Nephron (organoid): ENCODE measurements at regions not wholly inside any gene's neighbourhood (a gene's known extent, or its start where the extent isn't known, plus 50 kb on each side); places are given as distances from the start of the nearest gene placed in this dataset.

Experiments used
- H3K27ac Mint-ChIP-seq, 3 experiments: 2 replicates each; pipeline ENCODE4 v1.8.0; 2020; ENCODE audit warnings: mixed read lengths in 3 of 3, mild to moderate bottlenecking in 2 of 3, moderate library complexity in 1 of 3
- H3K27me3 Mint-ChIP-seq: 2 replicates; pipeline ENCODE4 v1.8.0; 2021; ENCODE audit warnings: low read depth, mild to moderate bottlenecking, moderate library complexity, mixed read lengths
- H3K36me3 Mint-ChIP-seq: 2 replicates; pipeline ENCODE4 v1.8.0; 2020; ENCODE audit warnings: low read depth, mixed read lengths
- H3K4me1 Mint-ChIP-seq: 2 replicates; pipeline ENCODE4 v1.8.0; 2020; ENCODE audit warnings: mixed read lengths
- H3K4me3 Mint-ChIP-seq, 3 experiments: 2 replicates each; pipeline ENCODE4 v1.8.0; 2020; ENCODE audit warnings: mild to moderate bottlenecking in 3 of 3, mixed read lengths in 3 of 3, moderate library complexity in 2 of 3
- H3K9me3 Mint-ChIP-seq: 2 replicates; pipeline ENCODE4 v1.8.0; 2020; ENCODE audit warnings: mixed read lengths
- TF ChIP-seq, protein P1 (sequence below), 3 experiments: fragments of 200-600 bp; sonication (generic); IDR thresholded peaks; one replicate each; pipeline ENCODE4 v1.5.0; 2021; ENCODE audit warnings: antibody characterized with exemption in 3 of 3; ENCODE audit not compliant: unreplicated experiment in 3 of 3

DNA sequence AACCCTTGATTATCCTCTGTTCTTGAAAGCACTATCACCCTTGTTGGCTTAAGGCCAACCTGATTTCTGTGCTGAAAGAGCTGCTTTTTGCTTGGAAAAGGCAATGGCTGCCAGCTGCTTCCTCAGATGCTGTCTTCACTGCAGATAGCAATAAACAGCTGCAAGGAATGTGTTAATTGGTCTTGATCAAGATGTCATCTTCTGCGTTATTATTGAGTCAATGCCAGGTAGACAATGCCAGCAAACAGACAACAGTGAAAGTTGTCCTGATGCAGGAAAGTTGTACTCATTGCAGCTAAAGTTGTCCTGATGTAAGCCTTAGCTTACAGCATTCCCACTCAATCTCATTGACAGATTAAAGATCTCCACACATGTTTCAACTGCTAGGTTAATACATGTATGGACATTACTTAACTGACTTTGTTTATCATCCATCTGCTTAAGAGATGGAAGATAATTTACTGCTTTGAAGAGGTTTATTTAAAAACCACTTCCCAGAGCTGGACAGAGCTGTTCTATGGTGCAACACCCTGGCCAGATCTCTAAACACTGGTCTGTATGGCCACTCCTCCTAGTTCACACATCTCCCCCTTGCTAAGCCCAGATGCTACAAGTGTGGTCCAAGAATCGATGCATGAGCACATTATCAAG is 251.0 kb upstream of the MCTP2 start:
- H3K36me3 Mint-ChIP-seq = no peaks in the 10 kb centered on the region
- peaks cover 53% of the 10 kb centered on the region for H3K4me1 Mint-ChIP-seq
- H3K27ac Mint-ChIP-seq = peak overlapping the region in 2 of 3 experiments; percentile 4 to 70
- TF ChIP-seq, protein P1, sequence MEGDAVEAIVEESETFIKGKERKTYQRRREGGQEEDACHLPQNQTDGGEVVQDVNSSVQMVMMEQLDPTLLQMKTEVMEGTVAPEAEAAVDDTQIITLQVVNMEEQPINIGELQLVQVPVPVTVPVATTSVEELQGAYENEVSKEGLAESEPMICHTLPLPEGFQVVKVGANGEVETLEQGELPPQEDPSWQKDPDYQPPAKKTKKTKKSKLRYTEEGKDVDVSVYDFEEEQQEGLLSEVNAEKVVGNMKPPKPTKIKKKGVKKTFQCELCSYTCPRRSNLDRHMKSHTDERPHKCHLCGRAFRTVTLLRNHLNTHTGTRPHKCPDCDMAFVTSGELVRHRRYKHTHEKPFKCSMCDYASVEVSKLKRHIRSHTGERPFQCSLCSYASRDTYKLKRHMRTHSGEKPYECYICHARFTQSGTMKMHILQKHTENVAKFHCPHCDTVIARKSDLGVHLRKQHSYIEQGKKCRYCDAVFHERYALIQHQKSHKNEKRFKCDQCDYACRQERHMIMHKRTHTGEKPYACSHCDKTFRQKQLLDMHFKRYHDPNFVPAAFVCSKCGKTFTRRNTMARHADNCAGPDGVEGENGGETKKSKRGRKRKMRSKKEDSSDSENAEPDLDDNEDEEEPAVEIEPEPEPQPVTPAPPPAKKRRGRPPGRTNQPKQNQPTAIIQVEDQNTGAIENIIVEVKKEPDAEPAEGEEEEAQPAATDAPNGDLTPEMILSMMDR (IDR thresholded peaks at IDR 0.05; ENCODE audit: unreplicated experiment in 3 of 3) = no peak
- no peak overlapping the region for H3K4me3 Mint-ChIP-seq
- peaks cover 3% of the 10 kb centered on the region for H3K27me3 Mint-ChIP-seq
- H3K9me3 Mint-ChIP-seq = peaks cover 2% of the 10 kb centered on the region

DNA sequence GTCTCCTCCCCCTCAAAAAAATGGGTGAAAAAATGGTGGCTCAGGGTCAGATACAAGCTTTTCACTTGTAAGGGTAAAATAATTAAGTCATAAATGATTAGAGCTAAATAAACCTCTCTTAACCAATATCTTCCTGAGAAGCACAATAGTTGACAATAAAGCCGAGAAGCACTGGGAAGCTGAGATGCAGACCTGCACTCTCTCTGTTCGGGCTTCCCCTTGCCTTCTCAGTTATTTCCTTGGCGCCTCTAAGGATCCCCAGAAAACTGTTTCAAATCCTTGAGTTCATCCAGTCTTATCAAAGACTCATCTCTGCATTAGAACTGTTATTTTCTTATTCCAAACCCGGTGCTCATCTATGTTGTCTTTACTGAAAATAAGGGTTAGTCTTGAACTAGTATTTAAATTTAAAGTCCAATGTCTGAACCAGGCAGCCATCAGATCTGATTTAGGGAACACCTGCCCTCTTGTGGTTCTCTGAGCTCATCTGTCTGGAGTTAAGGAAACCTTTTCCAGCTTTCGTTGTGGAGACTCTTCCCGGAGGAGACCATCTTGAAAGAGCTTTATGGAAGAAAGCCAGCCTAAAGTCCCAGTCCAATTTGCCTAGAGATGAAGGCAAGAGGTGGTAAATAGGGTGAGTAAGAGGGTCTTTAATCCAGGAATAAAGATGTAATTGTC is 256.4 kb upstream of the MCTP2 start:
- TF ChIP-seq, protein P1 (IDR thresholded peaks at IDR 0.05; ENCODE audit: unreplicated experiment in 3 of 3) = peak; percentile 42 to 62 (median 56)
- no peak overlapping the region for H3K4me3 Mint-ChIP-seq
- H3K4me1 Mint-ChIP-seq = peaks cover 16% of the 10 kb centered on the region
- peak overlapping the region in 2 of 3 experiments; percentile 11 to 27 for H3K27ac Mint-ChIP-seq
- H3K36me3 Mint-ChIP-seq = no peaks in the 10 kb centered on the region
- peaks cover 6% of the 10 kb centered on the region for H3K27me3 Mint-ChIP-seq
- H3K9me3 Mint-ChIP-seq = peaks cover 2% of the 10 kb centered on the region

DNA sequence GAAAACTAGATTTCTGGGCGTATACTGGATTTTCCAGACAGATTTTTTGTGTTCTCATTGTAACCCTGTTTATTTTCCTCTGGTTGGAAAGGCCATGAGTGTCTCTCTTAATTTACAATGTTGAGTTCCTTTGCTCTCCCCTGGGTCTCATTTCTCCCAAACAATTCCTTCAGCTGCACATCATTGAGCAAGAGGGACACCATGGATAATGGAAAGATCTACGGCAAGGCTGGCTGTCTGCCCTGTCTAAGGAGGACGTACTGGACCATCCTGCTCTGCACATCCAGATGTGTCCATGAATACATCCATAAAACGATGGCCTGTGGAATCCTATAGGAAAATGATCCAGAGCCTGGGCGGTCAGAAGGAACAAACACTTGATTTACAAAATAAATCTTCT is 258.1 kb upstream of the MCTP2 start:
- Mint-ChIP-seq H3K36me3 (no peaks in the 10 kb centered on the region), H3K27ac (peak overlapping the region in 2 of 3 experiments; percentile 58 to 66), H3K27me3 (peaks cover 6% of the 10 kb centered on the region), H3K9me3 (peaks cover 2% of the 10 kb centered on the region), H3K4me1 (peaks cover 12% of the 10 kb centered on the region), H3K4me3 (peak overlapping the region in 1 of 3 experiments; percentile 7)
- TF ChIP-seq, protein P1 (IDR thresholded peaks at IDR 0.05; ENCODE audit: unreplicated experiment in 3 of 3) = no peak

DNA sequence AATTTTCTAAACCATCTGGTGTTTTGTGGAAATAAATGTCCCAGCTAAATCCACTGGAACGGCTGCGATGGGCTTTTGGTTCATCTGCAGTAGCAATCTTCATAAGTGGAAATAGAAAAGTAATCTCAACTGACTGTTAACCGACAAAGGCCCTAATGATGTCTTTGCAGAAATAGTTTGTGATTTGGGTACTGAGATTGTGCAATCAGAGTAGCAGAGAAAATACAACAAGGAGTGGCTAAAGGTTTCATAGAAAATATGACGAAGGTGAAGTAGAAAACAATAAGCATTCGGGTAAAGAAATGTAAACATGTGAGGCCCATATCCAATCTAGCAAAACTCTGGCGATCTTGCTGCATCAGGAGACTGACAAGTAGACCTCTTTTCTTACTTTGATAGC is 262.6 kb upstream of the MCTP2 start:
- no peak overlapping the region for H3K27ac Mint-ChIP-seq
- no peak overlapping the region for H3K4me3 Mint-ChIP-seq

DNA sequence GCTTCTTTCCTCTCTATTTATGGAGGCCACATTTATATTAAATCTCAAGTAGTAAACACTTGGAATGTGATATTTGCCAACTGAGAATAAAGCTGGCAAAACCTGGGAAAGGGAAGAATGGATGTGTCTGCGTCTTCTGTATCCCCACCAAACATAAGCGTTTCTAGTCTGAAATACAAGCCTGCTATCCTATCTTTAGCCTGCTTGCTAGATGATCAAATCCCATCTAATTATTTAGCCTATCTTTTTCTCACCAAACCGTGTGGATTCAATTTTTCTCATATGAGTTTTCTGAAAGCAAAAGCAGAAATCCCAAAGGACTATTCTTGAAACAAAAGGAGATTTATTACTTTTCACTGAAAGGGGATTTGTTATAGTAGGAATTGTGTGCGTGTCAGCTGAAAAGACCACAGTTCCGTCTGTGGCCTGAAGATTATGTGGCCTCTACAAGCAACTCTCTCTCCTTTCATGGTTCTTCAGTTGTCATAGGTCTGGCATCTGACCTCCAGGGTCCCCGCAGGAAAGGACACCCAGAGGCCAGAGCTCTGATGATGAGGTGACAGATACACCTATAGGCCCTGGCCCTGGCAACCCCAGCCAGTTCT is 266.0 kb upstream of the MCTP2 start:
- TF ChIP-seq, protein P1 (IDR thresholded peaks at IDR 0.05; ENCODE audit: unreplicated experiment in 3 of 3) = no peak
- H3K4me1 Mint-ChIP-seq = peaks cover 15% of the 10 kb centered on the region
- H3K4me3 Mint-ChIP-seq = no peak overlapping the region
- no peaks in the 10 kb centered on the region for H3K36me3 Mint-ChIP-seq
- peaks cover 6% of the 10 kb centered on the region for H3K9me3 Mint-ChIP-seq
- H3K27ac Mint-ChIP-seq = no peak overlapping the region
- no peaks in the 10 kb centered on the region for H3K27me3 Mint-ChIP-seq

More for the DNA sequence above, 262.6 kb upstream of the MCTP2 start:
- peaks cover 3% of the 10 kb centered on the region for H3K27me3 Mint-ChIP-seq
- H3K9me3 Mint-ChIP-seq = no peaks in the 10 kb centered on the region
- TF ChIP-seq, protein P1 (IDR thresholded peaks at IDR 0.05; ENCODE audit: unreplicated experiment in 3 of 3) = no peak
- H3K4me1 Mint-ChIP-seq = peaks cover 21% of the 10 kb centered on the region
- no peaks in the 10 kb centered on the region for H3K36me3 Mint-ChIP-seq
